Muscle of arm (tissue), 1 donor: ENCODE measurements at regions not wholly inside any gene's neighbourhood (a gene's known extent, or its start where the extent isn't known, plus 50 kb on each side); places are given as distances from the start of the nearest gene placed in this dataset.
"Not testable (repeated sequence)": the region's sequence is repeated elsewhere in the genome, so short reads cannot be mapped to it uniquely, and the experiment has no call there.

ENCODE experiments used
- DNase-seq: peaks from one replicate; pipeline ENCODE4 v3.0.0-alpha.2; 2013

GRCh38 chr4:173609158-173609557, 79.1 kb upstream of the HAND2 start:
- no peak for DNase-seq

- DNase-seq, result not testable (repeated sequence)
Measured at GRCh38 chr4:173608632-173609031, 78.6 kb upstream of the HAND2 start.

- DNase-seq, result no peak
Measured at GRCh38 chr4:173591760-173592159, 61.7 kb upstream of the HAND2 start.

GRCh38 chr4:173590697-173591096, 60.7 kb upstream of the HAND2 start:
- no peak for DNase-seq

GRCh38 chr4:173585876-173586572, 56.0 kb upstream of the HAND2 start:
- no peak for DNase-seq

GRCh38 chr4:173584506-173584905, 54.5 kb upstream of the HAND2 start:
- DNase-seq, result no peak
